Tibial artery (tissue), 4 donors: ENCODE measurements at regions not wholly inside any gene's neighbourhood (a gene's known extent, or its start where the extent isn't known, plus 50 kb on each side); places are given as distances from the start of the nearest gene placed in this dataset.
"Not testable (repeated sequence)": the region's sequence is repeated elsewhere in the genome, so short reads cannot be mapped to it uniquely, and the experiment has no call there.

Experiments
- DNase-seq, 2 donors: peaks; one replicate each; pipeline ENCODE4 v3.0.0-alpha.2; 2019
- H3K27ac ChIP-seq, 2 donors: fragments of 200-600 bp; sonication (generic) in 1 of 2; 1 replicate in 1 of 2; 2 replicates in 1 of 2; pipeline ENCODE4 v1.5.1; 2018 to 2019; ENCODE audit warnings: mild to moderate bottlenecking in 1 of 2
- H3K27me3 ChIP-seq, 2 donors: fragments of 200-600 bp; sonication (generic) in 1 of 2; one replicate each; pipeline versions ENCODE4 v1.5.1 to v1.6.0; 2016 to 2019
- H3K36me3 ChIP-seq, 3 donors: fragments of 200-600 bp; sonication (generic) in 2 of 3; one replicate each; pipeline ENCODE4 v1.5.1; 2016 to 2019; ENCODE audit warnings: mild to moderate bottlenecking in 2 of 3
- H3K4me1 ChIP-seq, 4 donors: fragments of 200-600 bp; sonication (generic) in 2 of 4; 1 replicate in 3 of 4; 2 replicates in 1 of 4; pipeline ENCODE4 v1.5.1; 2016 to 2019
- H3K4me3 ChIP-seq, 2 donors: fragments of 200-600 bp; sonication (generic) in 1 of 2; 1 replicate in 1 of 2; 2 replicates in 1 of 2; pipeline ENCODE4 v1.5.1; 2018 to 2019; ENCODE audit warnings: mild to moderate bottlenecking in 2 of 2
- H3K9me3 ChIP-seq, 3 donors: fragments of 200-600 bp; sonication (generic) in 1 of 3; one replicate each; pipeline ENCODE4 v1.5.1; 2016 to 2019
- intact Hi-C: fragments of 100-400 bp; cut with DNase I; formaldehyde crosslinking; loops from one replicate; pipeline ENCODE4 v1.15.0; 2023; ENCODE audit warnings: low total_unique reads
- TF ChIP-seq, protein P1 (sequence below), 2 experiments: fragments of 200-600 bp in 1 of 2; fragments of 450-650 bp in 1 of 2; IDR thresholded peaks; one replicate each; pipeline ENCODE4 v1.5.1; 2017 to 2019; ENCODE audit warnings: antibody characterized with exemption in 2 of 2, mild to moderate bottlenecking in 1 of 2, moderate library complexity in 1 of 2

GRCh38 chr3:51588724-51589123, 50.2 kb downstream of the RAD54L2 start:
- H3K27ac ChIP-seq: no peak overlapping the region
- H3K36me3 ChIP-seq: peaks cover 15 to 33% (median 15%) of the 10 kb centered on the region in 3 donors
- no peaks in the 10 kb centered on the region for H3K27me3 ChIP-seq
- H3K9me3 ChIP-seq: no peaks in the 10 kb centered on the region
- TF ChIP-seq, protein P1, sequence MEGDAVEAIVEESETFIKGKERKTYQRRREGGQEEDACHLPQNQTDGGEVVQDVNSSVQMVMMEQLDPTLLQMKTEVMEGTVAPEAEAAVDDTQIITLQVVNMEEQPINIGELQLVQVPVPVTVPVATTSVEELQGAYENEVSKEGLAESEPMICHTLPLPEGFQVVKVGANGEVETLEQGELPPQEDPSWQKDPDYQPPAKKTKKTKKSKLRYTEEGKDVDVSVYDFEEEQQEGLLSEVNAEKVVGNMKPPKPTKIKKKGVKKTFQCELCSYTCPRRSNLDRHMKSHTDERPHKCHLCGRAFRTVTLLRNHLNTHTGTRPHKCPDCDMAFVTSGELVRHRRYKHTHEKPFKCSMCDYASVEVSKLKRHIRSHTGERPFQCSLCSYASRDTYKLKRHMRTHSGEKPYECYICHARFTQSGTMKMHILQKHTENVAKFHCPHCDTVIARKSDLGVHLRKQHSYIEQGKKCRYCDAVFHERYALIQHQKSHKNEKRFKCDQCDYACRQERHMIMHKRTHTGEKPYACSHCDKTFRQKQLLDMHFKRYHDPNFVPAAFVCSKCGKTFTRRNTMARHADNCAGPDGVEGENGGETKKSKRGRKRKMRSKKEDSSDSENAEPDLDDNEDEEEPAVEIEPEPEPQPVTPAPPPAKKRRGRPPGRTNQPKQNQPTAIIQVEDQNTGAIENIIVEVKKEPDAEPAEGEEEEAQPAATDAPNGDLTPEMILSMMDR (IDR thresholded peaks at IDR 0.05): no peak
- intact Hi-C loops: no loop called here
- no peak for DNase-seq
- H3K4me3 ChIP-seq: no peak overlapping the region
- H3K4me1 ChIP-seq: no peaks in the 10 kb centered on the region

GRCh38 chr3:51591231-51591630, 52.7 kb downstream of the RAD54L2 start:
- no peak for DNase-seq
- no peak overlapping the region for H3K27ac ChIP-seq
- no peaks in the 10 kb centered on the region for H3K4me1 ChIP-seq
- no peak overlapping the region for H3K4me3 ChIP-seq
- TF ChIP-seq, protein P1 (IDR thresholded peaks at IDR 0.05): no peak
- intact Hi-C loops: no loop called here
- no peaks in the 10 kb centered on the region for H3K9me3 ChIP-seq
- H3K36me3 ChIP-seq: peaks cover 15 to 46% (median 15%) of the 10 kb centered on the region in 3 donors
- H3K27me3 ChIP-seq: no peaks in the 10 kb centered on the region

DNA sequence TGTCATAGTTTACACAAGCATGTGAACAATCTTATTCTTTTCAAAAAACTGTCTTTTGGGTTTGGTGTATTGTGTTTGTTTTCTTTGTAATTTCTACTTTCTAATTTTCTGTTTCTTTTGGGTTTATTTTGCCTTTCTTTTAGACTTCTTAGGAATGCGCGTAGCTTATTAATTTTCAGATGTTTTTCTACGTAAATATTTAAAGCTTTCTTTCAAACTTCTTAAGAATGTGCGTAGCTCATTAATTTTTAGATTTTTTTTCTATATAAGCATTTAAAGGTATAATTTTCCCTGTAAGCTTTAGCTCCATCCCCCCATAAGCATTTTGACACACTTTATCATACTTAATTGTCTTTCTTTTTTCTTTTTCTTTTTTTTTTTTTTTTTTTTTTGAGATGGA, 55.2 kb downstream of the RAD54L2 start:
- Histone ChIP-seq H3K27ac (no peak overlapping the region), H3K4me3 (no peak overlapping the region), H3K36me3 (peaks cover 15 to 54% (median 15%) of the 10 kb centered on the region in 3 donors), H3K9me3 (no peaks in the 10 kb centered on the region), H3K4me1 (no peaks in the 10 kb centered on the region), H3K27me3 (no peaks in the 10 kb centered on the region)
- DNase-seq: no peak
- intact Hi-C loops: no loop called here
- TF ChIP-seq, protein P1 (IDR thresholded peaks at IDR 0.05): no peak

GRCh38 chr3:51599638-51600037, 61.1 kb downstream of the RAD54L2 start:
- H3K9me3 ChIP-seq, H3K27ac ChIP-seq, H3K4me1 ChIP-seq, DNase-seq, H3K4me3 ChIP-seq, intact Hi-C loops, H3K27me3 ChIP-seq: not testable (repeated sequence)
- H3K36me3 ChIP-seq: peaks cover 0 to 21% (median 0%) of the 10 kb centered on the region in 3 donors

DNA sequence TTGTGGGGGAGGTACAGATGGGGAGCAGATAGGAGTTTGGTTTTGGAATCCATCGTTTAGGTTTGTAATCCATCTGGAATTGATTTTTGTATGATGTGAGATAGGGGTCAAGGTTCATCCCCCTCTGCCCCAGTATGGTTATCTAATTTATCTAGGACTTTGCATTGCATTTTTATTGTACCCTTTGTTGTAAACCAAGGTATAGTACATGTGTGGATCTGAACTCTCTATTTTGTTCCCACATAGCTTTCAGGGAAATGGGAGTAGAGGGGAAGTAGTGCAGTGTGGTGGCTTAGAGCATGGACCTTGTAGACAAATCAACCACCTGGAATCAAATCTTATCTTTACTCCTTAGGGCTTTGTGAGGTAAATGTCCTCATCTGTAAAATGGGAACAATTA, 65.7 kb downstream of the RAD54L2 start:
- DNase-seq: no peak
- TF ChIP-seq, protein P1 (IDR thresholded peaks at IDR 0.05): no peak
- intact Hi-C loops: no loop called here

DNA sequence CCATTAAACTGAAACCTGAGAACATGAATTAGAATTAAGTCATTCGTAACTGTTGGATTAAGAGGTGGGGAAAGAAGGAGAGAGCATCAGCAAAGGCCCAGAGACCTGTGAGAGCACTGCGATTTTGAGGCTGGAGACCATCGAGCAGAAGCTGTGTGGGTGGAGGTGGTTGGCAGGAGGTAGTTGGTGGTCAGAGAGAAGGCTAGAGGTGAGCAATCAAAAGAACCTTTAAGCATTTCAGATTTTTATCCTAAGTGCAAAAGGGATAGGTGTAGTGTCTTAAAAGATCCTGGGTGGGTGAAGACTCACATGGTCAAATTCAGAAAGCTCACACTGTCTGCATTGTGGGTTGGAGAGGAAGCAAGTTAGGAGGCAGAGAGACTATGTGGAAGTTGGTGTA, 65.1 kb upstream of the TEX264 start:
- Histone ChIP-seq H3K4me1 (peaks cover 0 to 6% (median 0%) of the 10 kb centered on the region in 4 donors), H3K36me3 (no peaks in the 10 kb centered on the region), H3K27me3 (no peaks in the 10 kb centered on the region), H3K4me3 (no peak overlapping the region), H3K27ac (no peak overlapping the region), H3K9me3 (no peaks in the 10 kb centered on the region)
- TF ChIP-seq, protein P1 (IDR thresholded peaks at IDR 0.05): no peak
- intact Hi-C loops: no loop called here
- no peak for DNase-seq

More for the DNA sequence above, 65.7 kb downstream of the RAD54L2 start:
- Histone ChIP-seq H3K27me3 (no peaks in the 10 kb centered on the region), H3K27ac (no peak overlapping the region), H3K4me1 (no peaks in the 10 kb centered on the region), H3K36me3 (no peaks in the 10 kb centered on the region), H3K9me3 (no peaks in the 10 kb centered on the region), H3K4me3 (no peak overlapping the region)

GRCh38 chr3:51606871-51607270, 64.2 kb upstream of the TEX264 start:
- intact Hi-C loops, H3K9me3 ChIP-seq, H3K4me3 ChIP-seq, DNase-seq, H3K4me1 ChIP-seq, H3K27me3 ChIP-seq, H3K27ac ChIP-seq, H3K36me3 ChIP-seq: not testable (repeated sequence)

DNA sequence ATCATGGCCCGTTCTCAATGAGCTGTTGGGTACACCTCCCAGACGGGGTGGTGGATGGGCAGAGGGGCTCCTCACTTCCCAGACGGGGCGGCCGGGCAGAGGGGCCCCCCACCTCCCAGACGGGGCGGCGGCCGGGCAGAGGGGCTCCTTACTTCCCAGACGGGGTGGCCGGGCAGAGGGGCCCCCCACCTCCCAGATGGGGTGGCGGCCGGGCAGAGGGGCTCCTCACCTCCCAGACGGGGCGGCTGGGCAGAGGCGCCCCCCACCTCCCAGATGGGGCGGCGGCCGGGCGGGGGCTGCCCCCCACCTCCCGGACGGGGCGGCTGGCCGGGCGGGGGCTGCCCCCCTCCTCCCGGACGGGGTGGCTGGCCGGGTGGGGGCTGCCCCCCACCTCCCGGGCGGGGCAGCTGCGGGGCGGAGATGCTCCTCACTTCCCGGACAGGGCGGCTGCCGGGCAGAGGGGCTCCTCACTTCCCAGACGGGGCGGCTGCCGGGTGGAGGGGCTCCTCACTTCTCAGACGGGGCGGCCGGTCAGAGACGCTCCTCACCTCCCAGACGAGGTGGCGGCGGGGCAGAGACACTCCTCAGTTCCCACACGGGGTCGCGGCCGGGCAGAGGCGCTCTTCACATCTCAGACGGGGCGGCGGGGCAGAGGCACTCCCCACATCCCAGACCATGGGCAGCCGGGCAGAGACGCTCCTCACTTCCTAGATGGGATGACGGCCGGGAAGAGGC, 63.3 kb upstream of the TEX264 start:
- DNase-seq, H3K27ac ChIP-seq, H3K27me3 ChIP-seq, intact Hi-C loops, H3K4me1 ChIP-seq, H3K9me3 ChIP-seq, H3K4me3 ChIP-seq, H3K36me3 ChIP-seq: not testable (repeated sequence)
